ENCODE measurements at regions not wholly inside any gene's neighbourhood (a gene's known extent, or its start where the extent isn't known, plus 50 kb on each side); places are given as distances from the start of the nearest gene placed in this dataset.

GRCh38 chr2:128438586-128438985 is 119.9 kb upstream of the HS6ST1 start:
- TF ChIP-seq CTCF (IDR thresholded peaks at IDR 0.05): no peak
- no peak for TF ChIP-seq POLR2A (IDR thresholded peaks at IDR 0.05)
- 75 to 78% methylated on average over 13 to 14 of the region's 14 CpGs for WGBS, 2 donors
- intact Hi-C loops (cut with DNase I; ENCODE audit: low total_unique reads): no loop called here
- DNase-seq (ENCODE audit: low spot score in 2 of 2): peak; percentile 8 to 78
- no peak overlapping the region for H3K4me3 ChIP-seq (ENCODE audit: low read depth, poor library complexity, severe bottlenecking)

DNA sequence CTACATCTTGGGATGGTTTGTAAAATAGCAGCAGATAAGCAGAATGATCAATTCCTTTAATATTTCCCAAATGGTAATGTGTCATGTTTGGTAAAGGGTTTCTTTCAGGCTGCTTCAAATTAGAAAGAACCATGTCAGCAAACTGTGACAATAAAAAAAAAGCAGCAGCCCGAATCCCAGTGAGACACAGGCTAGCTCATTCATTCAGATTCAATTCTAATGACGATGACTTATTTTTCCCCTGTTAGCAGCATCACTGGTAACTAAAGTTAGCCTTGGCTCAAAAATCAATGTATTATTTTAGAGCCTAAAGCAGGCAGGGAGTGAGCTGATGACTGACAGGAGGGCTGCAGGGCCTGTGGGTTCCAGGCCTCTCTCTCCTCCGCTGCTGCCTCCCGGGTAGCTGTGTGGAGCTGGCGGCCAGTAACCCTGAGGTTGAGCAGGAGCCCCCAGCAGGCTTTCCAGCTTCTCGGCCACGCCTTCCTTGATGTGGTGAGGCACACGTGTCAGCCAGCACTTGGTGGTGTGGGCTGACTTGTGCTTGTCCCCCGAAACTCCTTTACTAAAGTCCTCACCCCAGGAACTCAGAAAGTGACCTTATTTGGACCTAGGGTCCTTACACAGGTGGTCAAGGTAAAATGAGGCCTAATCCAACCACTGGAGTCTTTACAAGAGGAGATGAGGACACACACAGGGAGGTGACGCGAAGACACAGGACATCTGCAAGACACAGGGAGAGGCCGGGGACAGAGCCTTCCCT is 120.5 kb upstream of the HS6ST1 start:
- WGBS, 2 donors: 65 to 72% methylated on average over 12 of the region's 12 CpGs
- DNase-seq (ENCODE audit: low spot score in 2 of 2): peak; percentile 12 to 72
- no peak for TF ChIP-seq POLR2A (IDR thresholded peaks at IDR 0.05)

GRCh38 chr2:128439791-128440665 is 121.4 kb upstream of the HS6ST1 start:
- DNase-seq (ENCODE audit: low spot score in 2 of 2): peak; percentile 10 to 76
- H3K4me3 ChIP-seq (ENCODE audit: low read depth, poor library complexity, severe bottlenecking): no peak overlapping the region
- intact Hi-C loops (cut with DNase I; ENCODE audit: low total_unique reads): no loop called here
- no peak for TF ChIP-seq POLR2A (IDR thresholded peaks at IDR 0.05)
- TF ChIP-seq CTCF (IDR thresholded peaks at IDR 0.05): no peak
- 82 to 83% methylated on average over 12 of the region's 13 CpGs for WGBS, 2 donors

More for the DNA sequence above, 120.5 kb upstream of the HS6ST1 start:
- intact Hi-C loops (cut with DNase I; ENCODE audit: low total_unique reads): no loop called here
- no peak overlapping the region for H3K4me3 ChIP-seq (ENCODE audit: low read depth, poor library complexity, severe bottlenecking)

DNA sequence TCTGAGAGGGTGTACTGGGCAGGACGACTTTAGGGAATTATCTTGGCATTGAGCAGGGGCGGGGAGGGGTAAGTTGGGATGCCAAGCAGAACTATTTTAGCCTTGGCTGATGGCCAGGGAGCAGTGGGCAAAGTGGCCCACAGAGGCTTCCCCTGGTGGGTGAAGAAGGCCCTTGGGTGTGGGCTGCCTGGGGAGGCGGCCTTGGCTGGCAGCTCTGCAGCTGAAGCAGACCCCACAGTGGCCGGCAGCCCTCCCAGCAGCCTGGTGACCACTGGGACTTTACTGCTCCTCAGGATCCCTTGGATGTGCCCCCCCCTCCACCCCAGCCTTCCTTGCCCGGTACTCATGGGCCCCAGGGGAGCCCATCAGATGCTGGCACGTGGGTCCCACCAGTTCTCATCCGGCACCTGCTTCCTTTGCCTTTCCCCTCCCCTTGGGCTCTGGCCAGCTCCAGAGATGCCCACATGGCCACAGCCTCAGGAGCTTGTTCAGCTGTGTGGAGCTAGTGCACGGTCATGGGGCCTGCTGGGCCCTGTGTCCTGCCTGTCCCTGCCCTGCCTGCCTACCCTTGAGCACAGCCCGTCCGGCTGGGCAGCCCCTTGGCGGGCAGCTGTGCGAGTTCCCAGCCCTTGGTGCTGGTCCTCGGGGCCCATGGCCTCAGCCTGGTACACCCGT is 122.1 kb upstream of the HS6ST1 start:
- peak; percentile 14 to 81 for DNase-seq (ENCODE audit: low spot score in 2 of 2)
- intact Hi-C loops (cut with DNase I; ENCODE audit: low total_unique reads): no loop called here
- 80 to 82% methylated on average over 14 of the region's 14 CpGs for WGBS, 2 donors
- no peak overlapping the region for H3K4me3 ChIP-seq (ENCODE audit: low read depth, poor library complexity, severe bottlenecking)
- no peak for TF ChIP-seq CTCF (IDR thresholded peaks at IDR 0.05)

GRCh38 chr2:128441341-128442052 is 122.8 kb upstream of the HS6ST1 start:
- peak; percentile 10 to 76 for DNase-seq (ENCODE audit: low spot score in 2 of 2)
- no peak overlapping the region for H3K4me3 ChIP-seq (ENCODE audit: low read depth, poor library complexity, severe bottlenecking)
- intact Hi-C loops (cut with DNase I; ENCODE audit: low total_unique reads): no loop called here
- 77 to 93% methylated on average over 18 of the region's 18 CpGs for WGBS, 2 donors
- TF ChIP-seq POLR2A (IDR thresholded peaks at IDR 0.05): no peak
- TF ChIP-seq CTCF (IDR thresholded peaks at IDR 0.05): no peak

Measured in lower leg skin (tissue), 4 donors.